ENCODE measurements at regions not wholly inside any gene's neighbourhood (a gene's known extent, or its start where the extent isn't known, plus 50 kb on each side); places are given as distances from the start of the nearest gene placed in this dataset.

DNA sequence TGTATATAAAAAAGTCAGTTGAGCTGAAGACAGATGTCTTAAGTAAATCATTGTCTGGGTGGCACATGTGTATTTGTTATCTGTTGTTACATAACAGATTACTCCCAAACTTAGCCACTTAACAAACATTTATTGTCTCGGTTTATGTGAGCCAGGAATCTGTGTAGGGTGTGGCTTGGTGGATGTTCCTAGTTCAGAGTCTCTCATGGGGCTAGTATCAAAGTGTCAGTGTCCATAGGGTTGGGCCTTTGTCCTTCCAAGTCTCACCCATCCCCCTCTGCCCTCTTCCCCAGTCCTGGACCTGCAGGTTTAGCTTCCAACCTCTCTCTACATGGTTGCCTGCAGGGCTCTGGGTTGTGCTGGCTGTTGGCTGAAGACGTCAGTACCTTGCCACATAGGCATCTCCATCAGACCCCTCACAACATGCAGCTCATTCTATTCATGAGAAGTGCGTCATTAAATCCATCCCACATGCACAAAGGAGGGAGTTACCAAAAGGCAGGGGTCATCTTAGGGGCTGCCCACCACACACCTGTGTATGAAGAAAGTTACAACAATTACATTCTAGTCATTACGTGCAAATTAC is 127.5 kb downstream of the HS3ST1 start:
- intact Hi-C loops (cut with micrococcal nuclease): no loop called here
- Mint-ChIP-seq H3K36me3 (no peaks in the 10 kb centered on the region), H3K27me3 (ENCODE audit: low read depth in 2 of 2) (peaks cover 11 to 14% of the 10 kb centered on the region in 2 donors), H3K9me3 (peaks cover 0 to 4% of the 10 kb centered on the region in 2 donors), H3K27ac (no peak overlapping the region), H3K4me1 (peaks cover 8 to 9% of the 10 kb centered on the region in 2 donors), H3K4me3 (no peak overlapping the region)
- no peaks in the 10 kb centered on the region for H3K36me3 ChIP-seq (ENCODE audit: control insufficient read depth, insufficient read depth, low read length)
- TF ChIP-seq CTCF (IDR thresholded peaks at IDR 0.05): no peak
- no peaks in the 10 kb centered on the region for H3K27me3 ChIP-seq (ENCODE audit: control insufficient read depth, insufficient read depth, low read length)
- H3K4me3 ChIP-seq (ENCODE audit: low read length): no peak overlapping the region
- DNase-seq (no peak), ATAC-seq (no peak)
- H3K27ac ChIP-seq (ENCODE audit: low read length): no peak overlapping the region
- H3K9me3 ChIP-seq (ENCODE audit: control insufficient read depth, insufficient read depth, low read length): no peaks in the 10 kb centered on the region
- WGBS (ENCODE audit: insufficient coverage): 92% methylated on average over 3 of the region's 4 CpGs
- H3K4me1 ChIP-seq (ENCODE audit: control insufficient read depth, insufficient read depth, low read length): no peaks in the 10 kb centered on the region

DNA sequence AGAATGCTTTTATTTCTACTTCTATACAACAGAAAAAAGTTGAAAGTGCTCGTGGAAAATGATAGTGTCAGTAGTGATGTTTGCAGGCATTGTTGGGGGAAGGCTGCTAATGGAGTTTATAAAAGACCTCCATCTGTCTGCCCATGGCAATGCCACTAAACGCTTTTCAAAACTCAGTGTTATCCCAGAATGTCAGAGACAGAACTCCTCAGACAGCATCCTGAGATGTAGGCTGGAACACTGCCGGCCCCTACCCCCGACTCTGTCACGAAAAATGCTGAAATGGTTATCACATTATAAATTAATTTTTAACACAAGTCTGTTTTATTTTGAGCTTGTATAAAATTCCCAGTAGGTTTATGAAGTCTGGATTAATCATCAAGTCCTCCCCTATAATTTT is 128.9 kb downstream of the HS3ST1 start:
- 79% methylated on average over 3 of the region's 5 CpGs for WGBS (ENCODE audit: insufficient coverage)

DNA sequence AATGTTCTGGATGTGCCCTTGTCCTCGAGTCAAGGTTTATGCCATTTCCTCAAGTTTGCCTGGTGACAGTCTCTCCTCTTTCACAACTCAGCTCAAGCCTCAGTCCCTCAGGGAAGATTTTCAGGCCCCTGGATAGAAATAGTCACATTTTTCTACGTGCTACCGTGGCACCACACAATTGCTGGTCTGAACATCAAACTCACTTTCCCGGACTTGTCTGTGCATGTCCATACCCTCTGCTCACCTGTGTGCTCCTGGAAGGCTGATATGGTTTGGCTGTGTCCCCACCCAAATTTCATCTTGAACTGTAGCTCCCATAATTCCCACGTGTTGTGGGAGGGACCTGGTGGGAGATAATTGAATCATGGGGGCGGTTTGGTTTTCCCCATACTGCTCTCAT is 129.7 kb downstream of the HS3ST1 start:
- H3K27me3 Mint-ChIP-seq (ENCODE audit: low read depth in 2 of 2): peaks cover 7 to 11% of the 10 kb centered on the region in 2 donors
- Histone ChIP-seq H3K27ac (ENCODE audit: low read length) (no peak overlapping the region), H3K4me3 (ENCODE audit: low read length) (no peak overlapping the region), H3K9me3 (ENCODE audit: control insufficient read depth, insufficient read depth, low read length) (no peaks in the 10 kb centered on the region), H3K4me1 (ENCODE audit: control insufficient read depth, insufficient read depth, low read length) (no peaks in the 10 kb centered on the region), H3K27me3 (ENCODE audit: control insufficient read depth, insufficient read depth, low read length) (no peaks in the 10 kb centered on the region), H3K36me3 (ENCODE audit: control insufficient read depth, insufficient read depth, low read length) (no peaks in the 10 kb centered on the region)
- 86% methylated on average over 6 of the region's 6 CpGs for WGBS (ENCODE audit: insufficient coverage)
- H3K4me3 Mint-ChIP-seq: no peak overlapping the region
- ATAC-seq: no peak
- peaks cover 8 to 9% of the 10 kb centered on the region in 2 donors for H3K4me1 Mint-ChIP-seq
- DNase-seq: no peak
- H3K9me3 Mint-ChIP-seq: no peaks in the 10 kb centered on the region
- no peak overlapping the region for H3K27ac Mint-ChIP-seq
- intact Hi-C loops (cut with micrococcal nuclease): no loop called here
- TF ChIP-seq CTCF (IDR thresholded peaks at IDR 0.05): no peak
- no peaks in the 10 kb centered on the region for H3K36me3 Mint-ChIP-seq

More for the DNA sequence above, 128.9 kb downstream of the HS3ST1 start:
- Mint-ChIP-seq H3K27ac (no peak overlapping the region), H3K4me3 (no peak overlapping the region), H3K4me1 (peaks cover 8 to 9% of the 10 kb centered on the region in 2 donors), H3K27me3 (ENCODE audit: low read depth in 2 of 2) (peaks cover 7 to 11% of the 10 kb centered on the region in 2 donors), H3K9me3 (no peaks in the 10 kb centered on the region), H3K36me3 (no peaks in the 10 kb centered on the region)
- DNase-seq (no peak), ATAC-seq (no peak)
- Histone ChIP-seq H3K36me3 (ENCODE audit: control insufficient read depth, insufficient read depth, low read length) (no peaks in the 10 kb centered on the region), H3K9me3 (ENCODE audit: control insufficient read depth, insufficient read depth, low read length) (no peaks in the 10 kb centered on the region), H3K4me1 (ENCODE audit: control insufficient read depth, insufficient read depth, low read length) (no peaks in the 10 kb centered on the region), H3K27ac (ENCODE audit: low read length) (no peak overlapping the region), H3K27me3 (ENCODE audit: control insufficient read depth, insufficient read depth, low read length) (no peaks in the 10 kb centered on the region), H3K4me3 (ENCODE audit: low read length) (no peak overlapping the region)
- TF ChIP-seq CTCF (IDR thresholded peaks at IDR 0.05): no peak
- intact Hi-C loops (cut with micrococcal nuclease): no loop called here

- H3K9me3 ChIP-seq (ENCODE audit: control insufficient read depth, insufficient read depth, low read length): no peaks in the 10 kb centered on the region
- H3K27me3 ChIP-seq (ENCODE audit: control insufficient read depth, insufficient read depth, low read length): no peaks in the 10 kb centered on the region
- DNase-seq: no peak
- intact Hi-C loops (cut with micrococcal nuclease): no loop called here
- Mint-ChIP-seq H3K36me3 (no peaks in the 10 kb centered on the region), H3K27me3 (ENCODE audit: low read depth in 2 of 2) (peaks cover under 1 to 8% of the 10 kb centered on the region in 2 donors), H3K4me1 (peaks cover 8 to 9% of the 10 kb centered on the region in 2 donors), H3K9me3 (no peaks in the 10 kb centered on the region), H3K27ac (no peak overlapping the region), H3K4me3 (no peak overlapping the region)
- TF ChIP-seq CTCF (IDR thresholded peaks at IDR 0.05): no peak
- WGBS (ENCODE audit: insufficient coverage): 100% methylated on average over 1 of the region's 1 CpG
- no peaks in the 10 kb centered on the region for H3K4me1 ChIP-seq (ENCODE audit: control insufficient read depth, insufficient read depth, low read length)
- ATAC-seq: no peak
- H3K36me3 ChIP-seq (ENCODE audit: control insufficient read depth, insufficient read depth, low read length): no peaks in the 10 kb centered on the region
- no peak overlapping the region for H3K4me3 ChIP-seq (ENCODE audit: low read length)
- H3K27ac ChIP-seq (ENCODE audit: low read length): no peak overlapping the region
Measured at GRCh38 chr4:11298451-11298850, 130.2 kb downstream of the HS3ST1 start.
